ENCODE measurements at regions not wholly inside any gene's neighbourhood (a gene's known extent, or its start where the extent isn't known, plus 50 kb on each side); places are given as distances from the start of the nearest gene placed in this dataset.
A peak's percentile ranks its signal among the peaks of the same experiment; 100 is the strongest.
"Not testable (repeated sequence)": the region's sequence is repeated elsewhere in the genome, so short reads cannot be mapped to it uniquely, and the experiment has no call there.

DNA sequence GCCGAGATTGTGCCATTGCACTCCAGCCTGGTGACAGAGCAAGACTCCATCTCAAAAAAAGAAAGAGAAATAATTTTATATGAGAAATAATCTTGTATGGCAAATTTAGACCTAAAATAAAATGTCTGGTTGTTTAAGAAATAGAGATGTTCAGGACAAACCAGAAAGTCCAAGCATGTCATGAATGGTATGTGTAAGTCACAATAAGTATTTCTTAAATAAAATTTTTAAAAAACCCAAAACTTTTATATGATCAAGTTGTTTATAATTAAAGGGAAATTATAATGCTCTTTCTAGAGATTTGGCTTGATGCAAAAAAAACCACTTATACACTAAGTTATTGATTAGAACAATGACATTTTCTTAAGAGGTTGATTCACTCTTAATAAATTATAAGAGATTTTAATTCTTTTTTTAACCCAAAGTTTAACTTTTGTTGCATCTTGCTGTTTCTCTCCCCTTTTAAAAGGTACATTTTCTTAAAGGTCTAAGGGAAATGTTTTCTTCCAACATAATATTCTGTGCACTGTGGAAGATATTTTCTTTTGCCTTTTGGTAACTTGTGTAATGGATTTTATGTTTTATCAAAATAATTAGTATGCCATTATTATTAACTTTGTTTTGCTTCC, 105.7 kb downstream of the RTP4 start:
- DNase-seq: no peak

DNA sequence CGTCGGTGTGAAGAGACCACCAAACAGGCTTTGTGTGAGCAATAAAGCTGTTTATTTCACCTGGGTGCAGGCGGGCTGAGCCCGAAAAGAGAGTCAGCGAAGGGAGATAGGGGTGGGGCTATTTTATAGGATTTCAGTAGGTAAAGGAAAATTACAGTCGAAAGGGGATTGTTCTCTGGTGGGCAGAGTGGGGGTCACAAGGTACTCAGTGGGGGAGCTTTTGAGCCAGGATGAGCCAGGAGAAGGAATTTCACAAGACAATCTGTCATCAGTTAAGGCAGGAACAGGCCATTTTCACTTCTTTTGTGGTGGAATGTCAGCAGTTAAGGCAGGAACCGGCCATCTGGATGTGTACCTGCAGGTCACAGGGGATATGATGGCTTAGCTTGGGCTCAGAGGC, 98.1 kb downstream of the RTP4 start:
- not testable (repeated sequence) for DNase-seq

DNA sequence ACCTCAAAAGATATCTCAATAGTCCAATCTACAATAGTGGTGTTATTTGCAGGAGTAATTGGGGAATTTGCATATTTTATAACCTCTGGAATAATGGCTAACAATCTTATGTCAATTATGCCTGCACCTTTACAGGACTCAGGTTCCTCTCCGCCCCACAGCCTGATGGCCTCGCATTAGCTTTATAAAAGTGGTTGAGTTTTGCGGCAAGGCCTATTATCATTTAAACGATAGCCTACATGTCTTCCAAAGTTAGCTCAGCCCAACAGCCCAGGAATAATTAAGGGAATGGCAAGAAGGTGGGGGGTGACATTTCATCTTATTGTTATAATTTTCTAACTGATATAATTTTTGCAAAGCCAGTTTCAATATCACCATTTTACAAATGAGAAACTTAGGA, 97.3 kb downstream of the RTP4 start:
- no peak for DNase-seq

DNA sequence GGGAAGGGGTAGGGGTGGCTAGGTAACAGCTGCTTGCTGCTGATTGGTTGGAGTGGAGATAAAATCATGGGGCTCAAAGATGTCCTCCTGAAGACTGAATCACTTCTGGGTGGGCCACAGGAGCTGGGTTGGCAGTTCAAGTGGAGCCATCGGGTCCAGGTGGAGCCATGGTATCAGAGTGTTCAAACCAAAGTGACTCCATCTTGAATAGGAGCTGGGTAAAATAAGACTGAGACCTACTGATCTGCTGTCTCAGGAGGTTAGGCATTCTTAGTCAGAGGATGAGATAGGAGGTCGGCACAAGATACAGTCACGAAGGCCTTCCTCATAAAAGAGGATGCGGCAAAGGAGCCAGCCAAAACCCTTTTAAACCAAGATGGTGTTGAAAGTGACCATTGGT, 96.5 kb downstream of the RTP4 start:
- no peak for DNase-seq

DNA sequence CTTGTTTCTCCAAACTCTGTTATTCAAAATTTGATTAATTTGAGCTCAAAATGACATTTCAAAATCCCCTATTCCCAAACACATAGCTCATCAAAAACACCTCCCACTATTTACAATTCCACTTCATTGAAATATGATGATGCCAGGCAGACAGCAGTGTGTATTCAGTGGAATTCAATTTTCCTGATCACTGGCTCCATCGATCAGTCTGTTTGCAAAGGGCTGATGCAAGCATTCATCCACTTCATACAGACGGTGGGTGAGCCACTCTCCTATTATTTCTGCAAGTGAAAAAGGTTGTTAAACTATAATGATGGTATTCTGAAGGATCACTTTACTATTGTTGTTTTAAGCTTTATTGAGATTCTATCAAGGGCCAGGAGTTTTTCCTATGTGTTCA, 90.7 kb downstream of the RTP4 start:
- no peak for DNase-seq

DNA sequence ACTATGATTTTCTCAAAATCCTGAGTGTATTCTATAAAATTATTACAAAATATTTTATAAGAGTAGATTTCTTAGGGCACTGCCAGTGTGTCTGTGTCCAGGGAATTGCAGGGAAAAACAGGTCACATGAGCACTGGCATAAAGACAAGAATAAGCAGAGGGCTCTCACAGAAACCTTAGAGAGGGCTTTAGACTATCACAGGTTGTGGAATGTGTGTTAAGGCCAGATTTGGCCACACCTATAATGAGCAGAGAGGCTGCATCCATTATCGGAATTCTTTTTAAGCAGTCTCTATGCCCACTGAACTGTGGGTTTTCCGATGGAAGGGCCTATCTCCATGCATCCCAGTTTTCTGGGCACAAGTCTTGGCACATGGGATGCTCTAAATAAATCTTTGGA, 90.2 kb downstream of the RTP4 start:
- DNase-seq: no peak

DNA sequence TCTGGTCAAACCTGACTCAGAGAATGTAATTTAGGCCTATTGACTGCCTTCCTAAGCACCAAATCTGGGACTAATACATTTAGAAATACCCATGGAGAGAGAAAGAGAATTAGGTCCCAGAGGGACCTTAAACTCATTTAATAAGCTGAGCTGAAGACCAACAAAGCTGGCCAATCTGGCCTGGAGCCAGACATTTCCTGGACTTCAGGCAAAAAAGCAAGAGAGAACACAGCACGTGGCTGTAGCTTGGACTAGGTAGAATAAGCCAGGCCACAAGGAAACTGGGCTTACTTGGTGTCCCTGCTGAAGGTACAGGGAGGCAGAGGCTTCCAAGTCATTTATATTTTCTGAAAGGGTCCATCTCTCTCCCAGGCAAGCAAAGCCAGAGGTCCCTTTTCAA, 88.1 kb downstream of the RTP4 start:
- peak in 8 of 14 donors; percentile 7 to 63 (median 31) for DNase-seq

DNA sequence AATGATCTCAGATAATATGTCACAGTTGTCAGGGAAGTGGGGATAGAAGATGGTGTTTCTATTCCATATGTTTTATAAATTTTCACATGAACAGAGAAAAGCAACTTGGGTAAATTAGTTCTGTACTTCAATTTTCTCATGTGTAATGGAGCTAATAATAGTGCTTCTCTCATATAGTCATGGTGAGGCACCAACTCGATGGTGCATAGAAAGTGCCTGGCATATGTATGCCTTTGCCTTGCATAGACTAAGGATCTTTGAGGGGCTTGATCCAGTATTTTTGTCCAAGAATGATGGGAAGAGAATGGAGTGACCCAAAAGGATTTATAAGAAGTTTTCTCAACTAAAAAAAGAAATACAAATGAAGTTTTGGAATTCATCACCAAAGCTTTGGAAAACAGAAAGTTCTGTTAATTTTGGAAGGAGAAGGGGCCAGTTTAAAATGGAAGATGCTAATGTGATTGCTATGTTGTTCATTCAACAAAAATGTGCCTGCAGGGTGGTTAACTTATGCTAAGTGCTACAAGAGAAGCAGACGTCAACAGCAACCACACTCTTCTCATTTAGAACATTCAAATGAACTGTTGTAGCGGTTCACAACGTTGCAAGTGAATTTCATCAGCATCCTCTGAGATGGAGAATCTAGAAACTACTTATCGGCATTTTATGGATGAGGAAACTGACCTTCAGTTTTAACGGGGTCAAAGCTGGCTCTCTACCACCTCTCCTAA, 86.1 kb downstream of the RTP4 start:
- no peak for DNase-seq

DNA sequence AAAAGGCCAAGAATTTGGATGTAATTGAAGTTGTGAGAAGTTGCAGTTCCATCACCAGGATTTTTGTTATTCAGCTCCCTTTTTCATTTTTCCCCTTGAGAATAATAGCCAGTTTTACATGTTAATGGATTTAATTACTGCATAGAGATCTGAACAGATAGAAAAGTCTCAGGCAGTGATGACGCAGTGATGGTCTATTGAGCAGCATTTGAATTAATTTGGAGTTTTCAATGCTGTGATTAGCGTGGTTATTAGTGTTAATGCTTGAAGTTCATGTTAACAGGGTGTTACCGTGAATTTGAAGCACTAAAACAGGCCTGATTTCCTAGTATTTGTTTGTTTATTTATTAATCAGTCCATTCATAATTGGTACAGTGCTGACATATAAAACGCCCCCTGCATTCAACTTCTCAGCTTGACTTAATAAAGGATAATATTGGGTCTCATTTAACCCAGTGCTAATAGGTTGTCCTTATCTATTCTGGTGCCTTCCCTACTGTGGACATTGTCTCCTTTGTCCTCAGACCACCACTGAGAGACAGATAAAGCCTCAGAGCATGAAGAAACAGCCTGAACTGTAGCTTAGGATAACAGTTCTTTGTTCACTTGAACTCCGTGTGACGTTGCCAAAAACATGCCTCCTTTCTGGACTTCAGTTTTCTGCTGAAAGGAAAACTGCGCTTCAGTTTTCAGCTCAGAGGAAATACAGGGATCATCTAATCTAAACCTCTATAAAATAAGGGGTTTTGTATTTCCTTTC, 82.4 kb downstream of the RTP4 start:
- no peak for DNase-seq

DNA sequence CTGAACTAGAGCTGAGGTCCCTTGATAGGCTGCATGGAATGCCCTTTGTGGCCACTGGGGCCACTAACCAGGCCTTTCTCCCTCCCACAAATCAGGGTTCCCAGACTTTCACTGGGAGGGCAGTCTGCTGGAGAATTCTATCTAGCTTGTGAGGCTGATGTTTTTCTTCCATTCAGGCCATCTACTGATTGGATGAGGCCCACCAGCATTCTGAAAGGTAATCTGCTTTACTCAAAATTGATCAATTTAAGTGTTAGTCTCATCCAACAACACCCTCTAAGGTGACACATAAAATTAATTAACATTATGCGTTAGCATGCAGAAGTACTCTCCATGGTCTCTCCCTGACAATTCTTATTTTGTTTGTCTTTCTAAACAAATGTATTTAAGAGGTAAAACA, 80.5 kb downstream of the RTP4 start:
- DNase-seq: no peak

DNA sequence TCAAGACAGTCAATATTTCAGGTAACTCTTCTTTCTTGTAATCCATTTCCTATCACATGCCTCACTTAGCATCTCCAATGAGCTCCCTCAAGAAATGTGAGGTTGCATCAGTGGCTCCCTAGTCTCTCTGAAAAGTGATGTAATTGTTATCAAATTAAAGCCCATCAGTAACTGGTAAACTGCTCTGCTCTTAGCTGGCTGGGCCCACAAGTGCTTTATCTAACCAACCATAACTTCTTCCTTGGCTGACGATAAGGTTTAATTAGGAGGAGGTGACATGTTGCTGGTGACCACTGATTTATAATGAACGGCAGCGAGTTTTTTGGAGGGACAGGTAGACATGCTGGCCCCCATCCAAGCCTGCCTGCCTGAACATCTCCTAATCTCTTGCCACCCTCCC, 79.6 kb downstream of the RTP4 start:
- DNase-seq: no peak

DNA sequence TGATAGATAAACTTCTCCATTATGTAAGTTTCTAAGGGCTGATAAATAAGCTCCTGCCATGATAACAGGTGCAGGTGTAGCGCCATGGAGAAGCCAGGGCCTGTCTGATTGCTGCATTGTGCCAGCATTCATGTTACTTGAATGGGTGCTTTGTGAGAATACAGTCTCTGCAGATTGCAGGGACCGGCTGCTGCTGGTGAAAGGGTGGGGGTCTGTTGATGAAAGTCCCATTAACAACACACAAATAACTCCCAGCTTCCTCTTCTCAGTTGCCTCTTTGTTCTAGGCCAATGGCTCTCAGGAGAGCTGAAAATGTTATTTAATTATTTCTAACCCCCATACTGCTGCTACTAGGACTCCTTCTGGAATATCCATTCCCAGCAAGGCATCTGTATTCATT, 77.2 kb downstream of the RTP4 start:
- DNase-seq: peak in 3 of 14 donors; percentile 5 to 14 (median 9)

DNA sequence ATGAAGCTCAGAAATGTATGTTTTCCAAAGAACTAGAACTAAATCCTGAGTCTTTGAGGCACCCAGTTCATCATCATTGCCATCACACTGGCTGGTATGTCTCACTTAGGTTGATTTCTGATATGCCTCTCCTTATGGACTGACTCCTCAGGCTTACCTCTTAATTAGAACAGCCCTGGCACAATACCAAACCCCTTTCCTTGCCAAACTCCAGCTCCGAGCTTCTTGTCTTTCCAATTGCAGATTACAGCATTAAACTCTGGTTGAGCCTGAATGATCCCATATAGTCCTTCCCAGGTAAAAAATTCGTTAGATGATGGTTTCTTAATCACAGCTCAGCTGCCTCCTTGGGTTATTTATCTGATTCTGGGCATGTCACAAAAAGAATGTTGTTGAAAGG, 66.3 kb downstream of the RTP4 start:
- no peak for DNase-seq

DNA sequence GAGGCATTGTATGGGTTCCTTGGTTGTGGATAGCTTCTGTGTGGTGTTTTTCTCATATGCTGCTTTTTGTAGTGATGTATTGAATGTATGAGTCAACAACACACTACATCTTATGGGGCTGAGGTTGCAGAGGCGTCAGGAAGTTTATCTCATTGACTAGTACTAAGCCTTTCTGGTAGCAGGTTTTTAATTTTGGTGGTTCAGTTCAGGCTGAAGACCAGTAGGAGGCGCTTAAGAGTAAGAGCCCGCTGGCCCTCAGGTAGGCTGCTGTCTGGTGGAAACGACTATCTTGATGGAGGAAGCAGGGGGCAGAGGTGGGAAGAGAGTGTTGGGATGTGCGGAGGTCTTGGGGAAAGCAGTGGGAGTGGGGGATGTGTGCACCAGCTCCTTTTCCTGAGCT, 62.4 kb downstream of the RTP4 start:
- DNase-seq: no peak

All from C1 segment of cervical spinal cord (tissue), 14 donors.